HG03520 (cell line): ENCODE measurements at regions not wholly inside any gene's neighbourhood (a gene's known extent, or its start where the extent isn't known, plus 50 kb on each side); places are given as distances from the start of the nearest gene placed in this dataset.
"Not testable (repeated sequence)": the region's sequence is repeated elsewhere in the genome, so short reads cannot be mapped to it uniquely, and the experiment has no call there.

Experiments used
- ATAC-seq: cut with Tn5 transposase; IDR thresholded peaks from one replicate; pipeline ENCODE4 v1.9.1; 2021; ENCODE audit warnings: mild to moderate bottlenecking, moderate library complexity; ENCODE audit not compliant: unreplicated experiment

- ATAC-seq: no peak
Observed at GRCh38 chr11:16542353-16542752, 186.0 kb upstream of the SOX6 start.

GRCh38 chr11:16536513-16536912, 180.2 kb upstream of the SOX6 start:
- no peak for ATAC-seq

- ATAC-seq: no peak
Observed at GRCh38 chr11:16528639-16529038, 172.3 kb upstream of the SOX6 start.

GRCh38 chr11:16527525-16528246, 171.3 kb upstream of the SOX6 start:
- ATAC-seq: no peak

- ATAC-seq: no peak
Observed at GRCh38 chr11:16526947-16527346, 170.6 kb upstream of the SOX6 start.

GRCh38 chr11:16520713-16521112, 164.4 kb upstream of the SOX6 start:
- ATAC-seq: not testable (repeated sequence)

GRCh38 chr11:16512899-16513241, 156.5 kb upstream of the SOX6 start:
- ATAC-seq: peak; percentile 95

GRCh38 chr11:16512198-16512898, 156.0 kb upstream of the SOX6 start:
- ATAC-seq: no peak

GRCh38 chr11:16511116-16512114, 155.1 kb upstream of the SOX6 start:
- ATAC-seq: no peak

GRCh38 chr11:16505481-16505880, 149.1 kb upstream of the SOX6 start:
- no peak for ATAC-seq

GRCh38 chr11:16503891-16504290, 147.5 kb upstream of the SOX6 start:
- not testable (repeated sequence) for ATAC-seq

- no peak for ATAC-seq
Observed at GRCh38 chr11:16494918-16495691, 138.8 kb upstream of the SOX6 start.

- no peak for ATAC-seq
Observed at GRCh38 chr11:16484434-16484833, 128.1 kb upstream of the SOX6 start.

GRCh38 chr11:16474659-16475058, 118.3 kb upstream of the SOX6 start:
- no peak for ATAC-seq

- no peak for ATAC-seq
Observed at GRCh38 chr11:16469968-16470367, 113.6 kb upstream of the SOX6 start.

- ATAC-seq: no peak
Observed at GRCh38 chr11:16468735-16469453, 112.5 kb upstream of the SOX6 start.

GRCh38 chr11:16460508-16460907, 104.2 kb upstream of the SOX6 start:
- ATAC-seq: no peak

- no peak for ATAC-seq
Observed at GRCh38 chr11:16456366-16456765, 100.0 kb upstream of the SOX6 start.

GRCh38 chr11:16454289-16454863, 98.0 kb upstream of the SOX6 start:
- ATAC-seq: no peak
